ENCODE measurements at regions not wholly inside any gene's neighbourhood (a gene's known extent, or its start where the extent isn't known, plus 50 kb on each side); places are given as distances from the start of the nearest gene placed in this dataset.

- POLR2A ChIA-PET = no interaction called here
- no peak overlapping the region for H3K4me3 Mint-ChIP-seq
- intact Hi-C loops (cut with DNase I, micrococcal nuclease) = no loop called here
- peaks cover 11% of the 10 kb centered on the region for H3K27me3 Mint-ChIP-seq
- ATAC-seq (no peak), DNase-seq (no peak)
- no peaks in the 10 kb centered on the region for H3K36me3 Mint-ChIP-seq (ENCODE audit: low read depth)
- H3K4me1 Mint-ChIP-seq = no peaks in the 10 kb centered on the region
- CTCF ChIA-PET = no interaction called here
- H3K27ac Mint-ChIP-seq = no peak overlapping the region
- no peaks in the 10 kb centered on the region for H3K9me3 Mint-ChIP-seq (ENCODE audit: low read depth)
These were observed 221.4 kb downstream of the BLID start for GRCh38 chr11:121894581-121894980.

- H3K4me1 Mint-ChIP-seq = no peaks in the 10 kb centered on the region
- no peak overlapping the region for H3K4me3 Mint-ChIP-seq
- CTCF ChIA-PET = no interaction called here
- ATAC-seq = no peak
- intact Hi-C loops (cut with DNase I, micrococcal nuclease) = no loop called here
- H3K9me3 Mint-ChIP-seq (ENCODE audit: low read depth) = no peaks in the 10 kb centered on the region
- peaks cover 7% of the 10 kb centered on the region for H3K27me3 Mint-ChIP-seq
- no peak for DNase-seq
- POLR2A ChIA-PET = no interaction called here
- H3K27ac Mint-ChIP-seq = no peak overlapping the region
- H3K36me3 Mint-ChIP-seq (ENCODE audit: low read depth) = no peaks in the 10 kb centered on the region
These were observed 223.2 kb downstream of the BLID start for GRCh38 chr11:121892863-121893262.

- DNase-seq = no peak
- H3K4me3 Mint-ChIP-seq = no peak overlapping the region
- H3K36me3 Mint-ChIP-seq (ENCODE audit: low read depth) = no peaks in the 10 kb centered on the region
- H3K9me3 Mint-ChIP-seq (ENCODE audit: low read depth) = no peaks in the 10 kb centered on the region
- intact Hi-C loops (cut with DNase I, micrococcal nuclease) = no loop called here
- CTCF ChIA-PET = no interaction called here
- ATAC-seq = no peak
- peaks cover 4% of the 10 kb centered on the region for H3K27me3 Mint-ChIP-seq
- H3K27ac Mint-ChIP-seq = no peak overlapping the region
- POLR2A ChIA-PET = no interaction called here
- H3K4me1 Mint-ChIP-seq = no peaks in the 10 kb centered on the region
These were observed 223.8 kb downstream of the BLID start for GRCh38 chr11:121892131-121892681.

- DNase-seq (no peak), ATAC-seq (no peak)
- CTCF ChIA-PET = interaction anchor here (0.5 kb wide), 1 partner anchor 463 kb away, joined by 4 read pairs; no protein-coding TSS in a partner anchor
- intact Hi-C loops (cut with DNase I, micrococcal nuclease) = no loop called here
- no peaks in the 10 kb centered on the region for H3K9me3 Mint-ChIP-seq (ENCODE audit: low read depth)
- H3K4me1 Mint-ChIP-seq = no peaks in the 10 kb centered on the region
- POLR2A ChIA-PET = no interaction called here
- no peak overlapping the region for H3K4me3 Mint-ChIP-seq
- H3K36me3 Mint-ChIP-seq (ENCODE audit: low read depth) = no peaks in the 10 kb centered on the region
- peaks cover 4% of the 10 kb centered on the region for H3K27me3 Mint-ChIP-seq
- no peak overlapping the region for H3K27ac Mint-ChIP-seq
These were observed 225.0 kb downstream of the BLID start for GRCh38 chr11:121890946-121891515.

GRCh38 chr11:121890377-121890776 is 225.6 kb downstream of the BLID start:
- Mint-ChIP-seq H3K27ac (no peak overlapping the region), H3K36me3 (ENCODE audit: low read depth) (no peaks in the 10 kb centered on the region), H3K4me1 (no peaks in the 10 kb centered on the region), H3K9me3 (ENCODE audit: low read depth) (no peaks in the 10 kb centered on the region), H3K4me3 (no peak overlapping the region), H3K27me3 (peaks cover 4% of the 10 kb centered on the region)
- DNase-seq = no peak
- intact Hi-C loops (cut with DNase I, micrococcal nuclease) = no loop called here
- no peak for ATAC-seq
- ChIA-PET CTCF (no interaction called here), POLR2A (no interaction called here)

- CTCF ChIA-PET = no interaction called here
- H3K27me3 Mint-ChIP-seq = peaks cover 3% of the 10 kb centered on the region
- no peak overlapping the region for H3K4me3 Mint-ChIP-seq
- ATAC-seq = no peak
- POLR2A ChIA-PET = no interaction called here
- no peak overlapping the region for H3K27ac Mint-ChIP-seq
- no peak for DNase-seq
- H3K36me3 Mint-ChIP-seq (ENCODE audit: low read depth) = no peaks in the 10 kb centered on the region
- intact Hi-C loops (cut with DNase I, micrococcal nuclease) = no loop called here
- H3K4me1 Mint-ChIP-seq = no peaks in the 10 kb centered on the region
- no peaks in the 10 kb centered on the region for H3K9me3 Mint-ChIP-seq (ENCODE audit: low read depth)
These were observed 226.1 kb downstream of the BLID start for GRCh38 chr11:121889931-121890330.

- intact Hi-C loops (cut with DNase I, micrococcal nuclease) = no loop called here
- peaks cover 2% of the 10 kb centered on the region for H3K27me3 Mint-ChIP-seq
These were observed 226.8 kb downstream of the BLID start for GRCh38 chr11:121889186-121889585.

GRCh38 chr11:121887976-121888557 is 227.9 kb downstream of the BLID start:
- no peaks in the 10 kb centered on the region for H3K4me1 Mint-ChIP-seq
- ChIA-PET POLR2A (no interaction called here), CTCF (no interaction called here)
- ATAC-seq (no peak), DNase-seq (no peak)
- no peaks in the 10 kb centered on the region for H3K9me3 Mint-ChIP-seq (ENCODE audit: low read depth)
- no peaks in the 10 kb centered on the region for H3K36me3 Mint-ChIP-seq (ENCODE audit: low read depth)
- H3K4me3 Mint-ChIP-seq = no peak overlapping the region
- H3K27me3 Mint-ChIP-seq = no peaks in the 10 kb centered on the region
- no peak overlapping the region for H3K27ac Mint-ChIP-seq
- intact Hi-C loops (cut with DNase I, micrococcal nuclease) = no loop called here

More at GRCh38 chr11:121889186-121889585, 226.8 kb downstream of the BLID start:
- no peaks in the 10 kb centered on the region for H3K4me1 Mint-ChIP-seq
- no peak overlapping the region for H3K27ac Mint-ChIP-seq
- no peak for DNase-seq
- no peak for ATAC-seq
- H3K4me3 Mint-ChIP-seq = no peak overlapping the region
- ChIA-PET CTCF (no interaction called here), POLR2A (no interaction called here)
- H3K9me3 Mint-ChIP-seq (ENCODE audit: low read depth) = no peaks in the 10 kb centered on the region
- no peaks in the 10 kb centered on the region for H3K36me3 Mint-ChIP-seq (ENCODE audit: low read depth)

GRCh38 chr11:121887569-121887968 is 228.4 kb downstream of the BLID start:
- DNase-seq (no peak), ATAC-seq (no peak)
- no peaks in the 10 kb centered on the region for H3K4me1 Mint-ChIP-seq
- no peaks in the 10 kb centered on the region for H3K36me3 Mint-ChIP-seq (ENCODE audit: low read depth)
- peaks cover 2% of the 10 kb centered on the region for H3K27me3 Mint-ChIP-seq
- intact Hi-C loops (cut with DNase I, micrococcal nuclease) = no loop called here
- no peaks in the 10 kb centered on the region for H3K9me3 Mint-ChIP-seq (ENCODE audit: low read depth)
- no peak overlapping the region for H3K27ac Mint-ChIP-seq
- CTCF ChIA-PET = no interaction called here
- H3K4me3 Mint-ChIP-seq = no peak overlapping the region
- POLR2A ChIA-PET = interaction anchor here (0.6 kb wide), 1 partner anchor 14 kb away, joined by 4 read pairs; no protein-coding TSS in a partner anchor

- intact Hi-C loops (cut with DNase I, micrococcal nuclease) = no loop called here
- no peaks in the 10 kb centered on the region for H3K36me3 Mint-ChIP-seq (ENCODE audit: low read depth)
- CTCF ChIA-PET = no interaction called here
These were observed 229.0 kb downstream of the BLID start for GRCh38 chr11:121886996-121887395.

GRCh38 chr11:121886005-121886734 is 229.8 kb downstream of the BLID start:
- intact Hi-C loops (cut with DNase I, micrococcal nuclease) = no loop called here
- no peak for ATAC-seq
- H3K9me3 Mint-ChIP-seq (ENCODE audit: low read depth) = no peaks in the 10 kb centered on the region
- CTCF ChIA-PET = no interaction called here
- H3K27me3 Mint-ChIP-seq = peaks cover 2% of the 10 kb centered on the region
- no peak for DNase-seq
- no peaks in the 10 kb centered on the region for H3K36me3 Mint-ChIP-seq (ENCODE audit: low read depth)
- H3K4me1 Mint-ChIP-seq = no peaks in the 10 kb centered on the region
- no peak overlapping the region for H3K27ac Mint-ChIP-seq
- POLR2A ChIA-PET = no interaction called here
- H3K4me3 Mint-ChIP-seq = no peak overlapping the region

More at GRCh38 chr11:121886996-121887395, 229.0 kb downstream of the BLID start:
- ATAC-seq = no peak
- POLR2A ChIA-PET = interaction anchor here (0.6 kb wide), 1 partner anchor 15 kb away, joined by 4 read pairs; no protein-coding TSS in a partner anchor
- H3K4me1 Mint-ChIP-seq = no peaks in the 10 kb centered on the region
- no peak for DNase-seq
- H3K9me3 Mint-ChIP-seq (ENCODE audit: low read depth) = no peaks in the 10 kb centered on the region
- peaks cover 2% of the 10 kb centered on the region for H3K27me3 Mint-ChIP-seq
- no peak overlapping the region for H3K4me3 Mint-ChIP-seq
- no peak overlapping the region for H3K27ac Mint-ChIP-seq

- no peak for ATAC-seq
- H3K27ac Mint-ChIP-seq = no peak overlapping the region
- no peak overlapping the region for H3K4me3 Mint-ChIP-seq
- DNase-seq = no peak
- POLR2A ChIA-PET = no interaction called here
- H3K36me3 Mint-ChIP-seq (ENCODE audit: low read depth) = no peaks in the 10 kb centered on the region
- no peaks in the 10 kb centered on the region for H3K9me3 Mint-ChIP-seq (ENCODE audit: low read depth)
- CTCF ChIA-PET = interaction anchor here (0.9 kb wide), 1 partner anchor 14 kb away, joined by 3 read pairs; no protein-coding TSS in a partner anchor
- H3K27me3 Mint-ChIP-seq = peaks cover 2% of the 10 kb centered on the region
- no peaks in the 10 kb centered on the region for H3K4me1 Mint-ChIP-seq
- intact Hi-C loops (cut with DNase I, micrococcal nuclease) = no loop called here
These were observed 231.4 kb downstream of the BLID start for GRCh38 chr11:121884626-121885025.

All from activated CD4-positive, alpha-beta T cell treated with anti-CD3 and anti-CD28 coated beads for 36 hours (primary cell).